IMR-90 (cell line): ENCODE measurements at regions not wholly inside any gene's neighbourhood (a gene's known extent, or its start where the extent isn't known, plus 50 kb on each side); places are given as distances from the start of the nearest gene placed in this dataset.

Experiments
- POLR2A ChIP-seq: IDR thresholded peaks from 2 replicates; pipeline ENCODE4 v1.6.1; 2012; ENCODE audit warnings: mild to moderate bottlenecking, low read depth, low read length
- TF ChIP-seq, protein P1 (sequence below): conservative IDR thresholded peaks from 2 replicates; pipeline ENCODE4 v1.5.1; 2012; ENCODE audit warnings: mild to moderate bottlenecking, low read depth, low read length, improper control_type of control experiment
- TF ChIP-seq, protein P2 (sequence below): fragments of 150-350 bp; IDR thresholded peaks from 2 replicates; pipeline ENCODE4 v1.6.1; 2017; ENCODE audit warnings: mild to moderate bottlenecking, antibody characterized with exemption, low read length, low read depth

DNA sequence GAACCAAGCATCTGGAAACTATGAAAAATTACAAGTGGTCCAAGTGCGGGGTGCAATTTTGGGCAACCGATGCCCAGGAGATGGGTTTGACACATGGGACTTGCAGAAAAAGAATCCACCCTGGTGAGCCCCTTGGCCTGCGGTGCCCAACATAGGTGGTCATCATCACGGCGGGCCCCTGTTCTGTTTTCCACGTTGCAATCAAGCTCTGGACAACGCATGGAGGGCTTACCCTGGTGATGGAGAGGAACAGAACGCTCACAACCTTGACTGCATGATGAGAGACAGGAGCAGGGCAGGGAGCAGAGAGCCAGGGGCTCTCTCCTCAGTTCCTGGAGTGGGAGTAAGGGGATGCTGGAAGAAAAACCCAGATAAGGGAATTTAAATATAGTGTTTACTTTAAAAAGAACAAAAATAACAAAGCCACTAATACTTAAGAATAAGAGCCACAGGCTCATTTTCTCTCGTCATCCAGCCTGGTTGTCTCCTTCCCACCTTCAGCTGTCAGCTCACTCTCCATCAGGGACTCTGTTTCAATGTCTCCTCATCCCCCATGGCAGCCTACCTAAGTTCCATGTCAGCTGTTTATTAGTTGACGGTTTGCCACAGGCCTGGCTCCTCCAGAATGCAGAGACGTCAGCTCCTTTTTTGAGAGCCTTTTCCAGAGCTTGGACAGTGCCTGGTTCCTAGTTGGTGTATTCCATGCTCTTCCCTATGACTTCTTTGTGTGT lies 172.1 kb downstream of the GADD45G start:
- TF ChIP-seq, protein P1, sequence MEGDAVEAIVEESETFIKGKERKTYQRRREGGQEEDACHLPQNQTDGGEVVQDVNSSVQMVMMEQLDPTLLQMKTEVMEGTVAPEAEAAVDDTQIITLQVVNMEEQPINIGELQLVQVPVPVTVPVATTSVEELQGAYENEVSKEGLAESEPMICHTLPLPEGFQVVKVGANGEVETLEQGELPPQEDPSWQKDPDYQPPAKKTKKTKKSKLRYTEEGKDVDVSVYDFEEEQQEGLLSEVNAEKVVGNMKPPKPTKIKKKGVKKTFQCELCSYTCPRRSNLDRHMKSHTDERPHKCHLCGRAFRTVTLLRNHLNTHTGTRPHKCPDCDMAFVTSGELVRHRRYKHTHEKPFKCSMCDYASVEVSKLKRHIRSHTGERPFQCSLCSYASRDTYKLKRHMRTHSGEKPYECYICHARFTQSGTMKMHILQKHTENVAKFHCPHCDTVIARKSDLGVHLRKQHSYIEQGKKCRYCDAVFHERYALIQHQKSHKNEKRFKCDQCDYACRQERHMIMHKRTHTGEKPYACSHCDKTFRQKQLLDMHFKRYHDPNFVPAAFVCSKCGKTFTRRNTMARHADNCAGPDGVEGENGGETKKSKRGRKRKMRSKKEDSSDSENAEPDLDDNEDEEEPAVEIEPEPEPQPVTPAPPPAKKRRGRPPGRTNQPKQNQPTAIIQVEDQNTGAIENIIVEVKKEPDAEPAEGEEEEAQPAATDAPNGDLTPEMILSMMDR, result no peak
- TF ChIP-seq POLR2A, result no peak
- TF ChIP-seq, protein P2, sequence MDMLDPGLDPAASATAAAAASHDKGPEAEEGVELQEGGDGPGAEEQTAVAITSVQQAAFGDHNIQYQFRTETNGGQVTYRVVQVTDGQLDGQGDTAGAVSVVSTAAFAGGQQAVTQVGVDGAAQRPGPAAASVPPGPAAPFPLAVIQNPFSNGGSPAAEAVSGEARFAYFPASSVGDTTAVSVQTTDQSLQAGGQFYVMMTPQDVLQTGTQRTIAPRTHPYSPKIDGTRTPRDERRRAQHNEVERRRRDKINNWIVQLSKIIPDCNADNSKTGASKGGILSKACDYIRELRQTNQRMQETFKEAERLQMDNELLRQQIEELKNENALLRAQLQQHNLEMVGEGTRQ, result no peak
